ENCODE measurements at regions not wholly inside any gene's neighbourhood (a gene's known extent, or its start where the extent isn't known, plus 50 kb on each side); places are given as distances from the start of the nearest gene placed in this dataset.
A peak's percentile ranks its signal among the peaks of the same experiment; 100 is the strongest.

DNA sequence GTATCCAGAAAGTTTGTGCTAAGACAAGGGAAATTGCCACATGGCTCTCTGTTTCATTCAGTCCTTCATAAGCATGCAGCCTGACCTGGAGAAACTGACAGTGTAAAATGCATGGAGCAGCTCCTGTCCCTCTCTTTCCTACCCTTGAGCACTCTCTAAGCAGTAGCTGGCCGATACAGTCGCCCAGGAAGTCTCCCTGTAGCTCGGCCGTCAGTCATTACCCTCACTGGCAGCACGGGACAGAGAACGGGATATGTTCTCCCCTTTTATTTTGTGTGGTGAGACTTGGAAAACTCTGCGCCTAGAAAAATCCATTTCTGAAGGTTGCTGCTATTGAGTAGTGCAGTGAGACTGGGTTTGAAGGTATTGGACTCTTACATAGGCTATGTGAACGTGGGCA lies 56.8 kb upstream of the KCNMB1 start:
- H3K79me2 ChIP-seq (ENCODE audit: control insufficient read depth, insufficient read depth, low read length), result no peaks in the 10 kb centered on the region
- in situ Hi-C loops (cut with MboI) (no loop called here), intact Hi-C loops (cut with micrococcal nuclease) (no loop called here)

DNA sequence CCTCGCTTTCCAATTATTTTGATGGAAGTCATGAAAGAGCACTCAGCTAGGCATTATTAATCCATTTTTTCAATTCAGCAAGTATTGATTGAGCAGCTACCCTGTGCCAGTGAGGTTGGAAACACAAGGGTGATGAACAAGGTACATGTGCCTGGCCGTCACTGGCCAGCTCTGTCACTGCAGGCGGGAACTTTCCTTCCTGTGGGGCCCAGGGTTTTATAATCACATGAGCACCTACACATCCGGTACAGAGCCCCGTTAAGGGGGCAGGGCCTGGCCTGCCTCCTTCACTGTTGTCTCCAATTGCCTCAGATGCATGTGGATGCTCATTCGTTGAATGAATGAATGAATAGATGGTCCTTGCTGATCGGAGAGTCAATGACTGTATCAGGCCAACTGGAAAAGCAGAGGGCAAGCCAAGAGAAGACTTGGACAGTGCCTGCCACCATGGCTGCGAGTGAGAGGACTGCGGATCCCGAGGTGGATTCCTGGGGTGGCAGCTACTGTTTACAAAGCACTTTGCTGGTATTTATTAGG lies 55.9 kb upstream of the KCNMB1 start:
- Histone ChIP-seq H3K9ac (ENCODE audit: insufficient read depth in 1 of 2, low read depth in 2 of 2, low read length in 2 of 2) (no peak overlapping the region), H3K4me3 (no peak overlapping the region), H3K9me3 (replicated peaks; ENCODE audit: control insufficient read depth, insufficient read depth, low read depth, low read length) (no peaks in the 10 kb centered on the region), H3K9me1 (ENCODE audit: control insufficient read depth, insufficient read depth, low read length) (no peaks in the 10 kb centered on the region), H2AFZ (ENCODE audit: low read depth, low read length) (no peak overlapping the region), H3K27me3 (ENCODE audit: control insufficient read depth in 2 of 2, insufficient read depth in 2 of 2, low read length in 2 of 2) (peaks cover 0 to 4% of the 10 kb centered on the region in 2 experiments; a peak in 1 of 5 replicates), H3K4me1 (replicated peaks in 1 of 2; ENCODE audit: control insufficient read depth in 2 of 2, insufficient read depth in 2 of 2, low read length in 2 of 2) (no peaks in the 10 kb centered on the region), H3K4me2 (ENCODE audit: insufficient read depth, low read length) (no peak overlapping the region), H4K20me1 (replicated peaks; ENCODE audit: control insufficient read depth, insufficient read depth, low read length) (no peaks in the 10 kb centered on the region), H3K36me3 (ENCODE audit: control insufficient read depth, insufficient read depth, low read length) (no peaks in the 10 kb centered on the region), H3K79me2 (ENCODE audit: control insufficient read depth, insufficient read depth, low read length) (no peaks in the 10 kb centered on the region), H3K27ac (ENCODE audit: extremely low read depth, low read depth, low read length) (no peak overlapping the region)
- in situ Hi-C loops (cut with MboI), result no loop called here
- ATAC-seq (no peak; the same call in 2 of the 3 replicates), DNase-seq (ENCODE audit: extremely low read depth in 1 of 4, low spot score in 3 of 4) (no peak), FAIRE-seq (no peak)
- ChIA-PET CTCF (ENCODE audit: low intra/inter-chr PET ratio) (no interaction called here), POLR2A (no interaction called here)
- BruUV-seq (replicated peaks), result no TSS peak
- 4% methylated on average over 10 of the region's 10 CpGs for WGBS (ENCODE audit: insufficient coverage, low coverage, missing lambda C conversion rate)
- intact Hi-C loops (cut with micrococcal nuclease), result no loop called here
- no peak for TF ChIP-seq RAD51 (IDR thresholded peaks at IDR 0.05; ENCODE audit: borderline replicate concordance, low read depth)
- peak; percentile 45 for TF ChIP-seq GABPA (tag; conservative IDR thresholded peaks at IDR 0.05; ENCODE audit: low read depth)
- peak; percentile 30; the same call in 1 of the 2 replicates for TF ChIP-seq L3MBTL2 (IDR thresholded peaks at IDR 0.05)

More for the DNA sequence above, 56.8 kb upstream of the KCNMB1 start:
- FAIRE-seq (no peak), DNase-seq (ENCODE audit: extremely low read depth in 1 of 4, low spot score in 3 of 4) (no peak), ATAC-seq (no peak)
- Histone ChIP-seq H3K27ac (ENCODE audit: extremely low read depth, low read depth, low read length) (no peak overlapping the region), H3K9me1 (ENCODE audit: control insufficient read depth, insufficient read depth, low read length) (no peaks in the 10 kb centered on the region), H3K4me3 (no peak overlapping the region), H2AFZ (ENCODE audit: low read depth, low read length) (no peak overlapping the region), H3K9me3 (replicated peaks; ENCODE audit: control insufficient read depth, insufficient read depth, low read depth, low read length) (no peaks in the 10 kb centered on the region), H3K4me2 (ENCODE audit: insufficient read depth, low read length) (no peak overlapping the region), H3K36me3 (ENCODE audit: control insufficient read depth, insufficient read depth, low read length) (no peaks in the 10 kb centered on the region), H3K9ac (ENCODE audit: insufficient read depth in 1 of 2, low read depth in 2 of 2, low read length in 2 of 2) (no peak overlapping the region), H4K20me1 (replicated peaks; ENCODE audit: control insufficient read depth, insufficient read depth, low read length) (no peaks in the 10 kb centered on the region), H3K4me1 (replicated peaks in 1 of 2; ENCODE audit: control insufficient read depth in 2 of 2, insufficient read depth in 2 of 2, low read length in 2 of 2) (no peaks in the 10 kb centered on the region), H3K27me3 (ENCODE audit: control insufficient read depth in 2 of 2, insufficient read depth in 2 of 2, low read length in 2 of 2) (peaks cover 0 to 8% of the 10 kb centered on the region in 2 experiments; a peak in 2 of 5 replicates)
- ChIA-PET POLR2A (no interaction called here), CTCF (ENCODE audit: low intra/inter-chr PET ratio) (no interaction called here)
- no TSS peak for BruUV-seq (replicated peaks)
- under 1% methylated on average over 8 of the region's 8 CpGs for WGBS (ENCODE audit: insufficient coverage, low coverage, missing lambda C conversion rate)
- no peak for TF ChIP-seq HMG20A (CRISPR knock-in tag; conservative IDR thresholded peaks at IDR 0.05)
- TF ChIP-seq CHCHD3 (CRISPR knock-in tag; IDR thresholded peaks at IDR 0.05), result no peak
- no peak for TF ChIP-seq PRMT5 (CRISPR knock-in tag; IDR thresholded peaks at IDR 0.05)
- TF ChIP-seq PPARD (CRISPR knock-in tag; IDR thresholded peaks at IDR 0.05), result no peak
- TF ChIP-seq CBX5 (IDR thresholded peaks at IDR 0.05; ENCODE audit: borderline replicate concordance, low read depth), result no peak
- TF ChIP-seq HMG20B (CRISPR knock-in tag; IDR thresholded peaks at IDR 0.05), result no peak
- TF ChIP-seq, protein P1, sequence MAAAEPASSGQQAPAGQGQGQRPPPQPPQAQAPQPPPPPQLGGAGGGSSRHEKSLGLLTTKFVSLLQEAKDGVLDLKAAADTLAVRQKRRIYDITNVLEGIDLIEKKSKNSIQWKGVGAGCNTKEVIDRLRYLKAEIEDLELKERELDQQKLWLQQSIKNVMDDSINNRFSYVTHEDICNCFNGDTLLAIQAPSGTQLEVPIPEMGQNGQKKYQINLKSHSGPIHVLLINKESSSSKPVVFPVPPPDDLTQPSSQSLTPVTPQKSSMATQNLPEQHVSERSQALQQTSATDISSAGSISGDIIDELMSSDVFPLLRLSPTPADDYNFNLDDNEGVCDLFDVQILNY (CRISPR knock-in tag; IDR thresholded peaks at IDR 0.05), result no peak
- no peak for TF ChIP-seq IFI16 (CRISPR knock-in tag; IDR thresholded peaks at IDR 0.05)

Measured in K562 (cell line).